CD4-positive, alpha-beta T cell treated with Interleukin-17A for 1 hour (primary cell): ENCODE measurements at regions not wholly inside any gene's neighbourhood (a gene's known extent, or its start where the extent isn't known, plus 50 kb on each side); places are given as distances from the start of the nearest gene placed in this dataset.
"Not testable (repeated sequence)": the region's sequence is repeated elsewhere in the genome, so short reads cannot be mapped to it uniquely, and the experiment has no call there.

Source experiments
- DNase-seq: peaks from one replicate; pipeline ENCODE4 v3.0.0-alpha.2; 2020

GRCh38 chr12:107377596-107378385 lies 284.4 kb upstream of the CRY1 start:
- DNase-seq: no peak

GRCh38 chr12:107378609-107379008 lies 285.3 kb upstream of the CRY1 start:
- DNase-seq: no peak

- not testable (repeated sequence) for DNase-seq
These were observed 285.9 kb upstream of the CRY1 start for GRCh38 chr12:107379142-107379851.

GRCh38 chr12:107379852-107380567 lies 286.7 kb upstream of the CRY1 start:
- no peak for DNase-seq

- DNase-seq: no peak
These were observed 291.3 kb upstream of the CRY1 start for GRCh38 chr12:107384645-107385044.

- no peak for DNase-seq
These were observed 292.2 kb upstream of the CRY1 start for GRCh38 chr12:107385509-107385908.

GRCh38 chr12:107386569-107386968 lies 293.2 kb upstream of the CRY1 start:
- DNase-seq: no peak

GRCh38 chr12:107388263-107388662 lies 294.9 kb upstream of the CRY1 start:
- DNase-seq: no peak

- DNase-seq: no peak
These were observed 295.2 kb upstream of the PWP1 start for GRCh38 chr12:107390414-107390813.

- DNase-seq: no peak
These were observed 292.4 kb upstream of the PWP1 start for GRCh38 chr12:107393043-107393717.

GRCh38 chr12:107394693-107395092 lies 290.9 kb upstream of the PWP1 start:
- DNase-seq: no peak

GRCh38 chr12:107395817-107396216 lies 289.8 kb upstream of the PWP1 start:
- DNase-seq: no peak

GRCh38 chr12:107396991-107397390 lies 288.6 kb upstream of the PWP1 start:
- DNase-seq: no peak

GRCh38 chr12:107397890-107398500 lies 287.6 kb upstream of the PWP1 start:
- DNase-seq: no peak

- no peak for DNase-seq
These were observed 286.6 kb upstream of the PWP1 start for GRCh38 chr12:107399046-107399445.

GRCh38 chr12:107400686-107401447 lies 284.7 kb upstream of the PWP1 start:
- DNase-seq: no peak

- DNase-seq: peak; percentile 72
These were observed 283.3 kb upstream of the PWP1 start for GRCh38 chr12:107402041-107403022.

GRCh38 chr12:107404981-107405380 lies 280.6 kb upstream of the PWP1 start:
- peak; percentile 45 for DNase-seq

GRCh38 chr12:107405436-107405835 lies 280.2 kb upstream of the PWP1 start:
- DNase-seq: no peak

GRCh38 chr12:107406932-107407331 lies 278.7 kb upstream of the PWP1 start:
- no peak for DNase-seq
